ENCODE measurements at regions not wholly inside any gene's neighbourhood (a gene's known extent, or its start where the extent isn't known, plus 50 kb on each side); places are given as distances from the start of the nearest gene placed in this dataset.

DNA sequence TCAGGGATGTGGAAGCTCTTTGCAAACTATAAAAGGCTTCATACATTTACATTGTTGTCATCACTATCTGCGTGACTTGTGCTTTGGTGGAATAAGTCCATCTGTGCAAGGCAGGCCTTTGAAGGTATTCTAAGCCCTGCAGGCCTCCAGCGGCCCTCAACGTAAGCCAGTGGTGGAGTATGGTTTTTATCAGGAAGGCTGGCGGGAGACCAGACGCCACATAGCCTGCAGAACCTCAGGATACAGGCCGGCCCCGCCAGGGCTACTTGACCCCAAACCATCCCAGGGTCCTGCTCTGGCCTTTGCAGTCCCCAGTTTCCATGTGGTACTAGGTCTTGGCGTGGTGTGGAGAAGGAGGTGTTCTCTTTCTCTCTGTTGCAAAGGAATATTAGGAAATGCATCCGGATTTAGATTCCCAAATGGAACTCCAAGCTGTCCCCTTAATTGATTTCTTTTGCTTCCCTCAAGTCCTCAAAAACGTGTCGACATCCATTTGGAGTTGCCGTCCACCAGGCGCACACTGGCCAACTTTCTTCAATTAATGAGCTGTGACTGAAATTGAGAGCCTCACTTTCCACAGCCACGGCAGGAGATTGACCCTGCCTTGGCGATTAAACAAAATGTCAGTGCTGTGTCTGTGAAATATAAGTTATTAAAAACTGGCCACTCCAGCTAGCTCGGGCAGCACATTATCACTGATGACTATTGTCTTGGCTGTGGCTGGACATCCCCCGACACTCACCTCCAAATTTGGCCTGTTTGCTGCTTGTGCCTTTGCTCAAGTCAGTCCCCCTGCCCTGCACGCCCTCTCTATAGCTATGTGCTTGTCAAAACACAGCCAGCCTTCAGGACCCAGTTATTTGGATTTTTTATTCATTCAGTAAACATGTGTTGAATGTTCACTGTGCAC lies 239.8 kb upstream of the TLE3 start:
- H4K20me1 ChIP-seq (ENCODE audit: control insufficient read depth, extremely low read depth, insufficient read depth, low read length) = no peaks in the 10 kb centered on the region
- no peaks in the 10 kb centered on the region for H3K9me3 ChIP-seq (ENCODE audit: control insufficient read depth, insufficient read depth, low read depth, low read length)
- no peaks in the 10 kb centered on the region for H3K36me3 ChIP-seq (ENCODE audit: control insufficient read depth, insufficient read depth, low read length)
- H3K27ac ChIP-seq (ENCODE audit: insufficient read depth, low read length) = no peak overlapping the region
- H3K27me3 ChIP-seq (ENCODE audit: control insufficient read depth, insufficient read depth, low read length) = peaks cover 10% of the 10 kb centered on the region
- H3K4me1 ChIP-seq (ENCODE audit: control insufficient read depth, extremely low read depth, insufficient read depth, low read length) = peaks cover 2% of the 10 kb centered on the region
- H2AFZ ChIP-seq (ENCODE audit: low read length) = no peak overlapping the region
- peak in 1 of 2 donors; percentile 43 for DNase-seq (ENCODE audit: low read depth in 2 of 2)
- H3K4me2 ChIP-seq (ENCODE audit: extremely low read depth, insufficient read depth, low read length) = no peak overlapping the region
- H3K4me3 ChIP-seq (replicated peaks in 1 of 4; ENCODE audit: control extremely low read depth in 1 of 4, insufficient read depth in 1 of 4, low read depth in 3 of 4, low read length in 4 of 4) = no peak overlapping the region
- TF ChIP-seq, protein P1, sequence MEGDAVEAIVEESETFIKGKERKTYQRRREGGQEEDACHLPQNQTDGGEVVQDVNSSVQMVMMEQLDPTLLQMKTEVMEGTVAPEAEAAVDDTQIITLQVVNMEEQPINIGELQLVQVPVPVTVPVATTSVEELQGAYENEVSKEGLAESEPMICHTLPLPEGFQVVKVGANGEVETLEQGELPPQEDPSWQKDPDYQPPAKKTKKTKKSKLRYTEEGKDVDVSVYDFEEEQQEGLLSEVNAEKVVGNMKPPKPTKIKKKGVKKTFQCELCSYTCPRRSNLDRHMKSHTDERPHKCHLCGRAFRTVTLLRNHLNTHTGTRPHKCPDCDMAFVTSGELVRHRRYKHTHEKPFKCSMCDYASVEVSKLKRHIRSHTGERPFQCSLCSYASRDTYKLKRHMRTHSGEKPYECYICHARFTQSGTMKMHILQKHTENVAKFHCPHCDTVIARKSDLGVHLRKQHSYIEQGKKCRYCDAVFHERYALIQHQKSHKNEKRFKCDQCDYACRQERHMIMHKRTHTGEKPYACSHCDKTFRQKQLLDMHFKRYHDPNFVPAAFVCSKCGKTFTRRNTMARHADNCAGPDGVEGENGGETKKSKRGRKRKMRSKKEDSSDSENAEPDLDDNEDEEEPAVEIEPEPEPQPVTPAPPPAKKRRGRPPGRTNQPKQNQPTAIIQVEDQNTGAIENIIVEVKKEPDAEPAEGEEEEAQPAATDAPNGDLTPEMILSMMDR (conservative IDR thresholded peaks at IDR 0.05 in 1 of 2, IDR thresholded peaks at IDR 0.05 in 1 of 2; ENCODE audit: low read depth in 1 of 2, low read length in 2 of 2) = no peak
- TF ChIP-seq EZH2 (IDR thresholded peaks at IDR 0.05; ENCODE audit: low read length, missing control alignments) = no peak
- no peak overlapping the region for H3K9ac ChIP-seq (ENCODE audit: insufficient read depth, low read length)
- no peaks in the 10 kb centered on the region for H3K79me2 ChIP-seq (ENCODE audit: control insufficient read depth, insufficient read depth, low read length)

GRCh38 chr15:70336425-70337009 lies 238.8 kb upstream of the TLE3 start:
- Histone ChIP-seq H3K4me1 (ENCODE audit: control insufficient read depth, extremely low read depth, insufficient read depth, low read length) (peaks cover 2% of the 10 kb centered on the region), H3K27ac (ENCODE audit: insufficient read depth, low read length) (no peak overlapping the region), H3K4me3 (replicated peaks in 1 of 4; ENCODE audit: control extremely low read depth in 1 of 4, insufficient read depth in 1 of 4, low read depth in 3 of 4, low read length in 4 of 4) (no peak overlapping the region)

GRCh38 chr15:70334286-70334685 lies 236.6 kb upstream of the TLE3 start:
- H3K4me1 ChIP-seq (ENCODE audit: control insufficient read depth, extremely low read depth, insufficient read depth, low read length) = no peaks in the 10 kb centered on the region
- TF ChIP-seq, protein P1 (conservative IDR thresholded peaks at IDR 0.05 in 1 of 2, IDR thresholded peaks at IDR 0.05 in 1 of 2; ENCODE audit: low read depth in 1 of 2, low read length in 2 of 2) = no peak
- no peak for TF ChIP-seq EZH2 (IDR thresholded peaks at IDR 0.05; ENCODE audit: low read length, missing control alignments)
- H4K20me1 ChIP-seq (ENCODE audit: control insufficient read depth, extremely low read depth, insufficient read depth, low read length) = no peaks in the 10 kb centered on the region
- H3K4me2 ChIP-seq (ENCODE audit: extremely low read depth, insufficient read depth, low read length) = no peak overlapping the region
- H3K9me3 ChIP-seq (ENCODE audit: control insufficient read depth, insufficient read depth, low read depth, low read length) = no peaks in the 10 kb centered on the region
- H3K36me3 ChIP-seq (ENCODE audit: control insufficient read depth, insufficient read depth, low read length) = no peaks in the 10 kb centered on the region
- no peak overlapping the region for H3K4me3 ChIP-seq (replicated peaks in 1 of 4; ENCODE audit: control extremely low read depth in 1 of 4, insufficient read depth in 1 of 4, low read depth in 3 of 4, low read length in 4 of 4)
- no peaks in the 10 kb centered on the region for H3K79me2 ChIP-seq (ENCODE audit: control insufficient read depth, insufficient read depth, low read length)
- no peak overlapping the region for H2AFZ ChIP-seq (ENCODE audit: low read length)
- H3K27ac ChIP-seq (ENCODE audit: insufficient read depth, low read length) = no peak overlapping the region
- no peak for DNase-seq (ENCODE audit: low read depth in 2 of 2)
- H3K27me3 ChIP-seq (ENCODE audit: control insufficient read depth, insufficient read depth, low read length) = peaks cover 10% of the 10 kb centered on the region
- no peak overlapping the region for H3K9ac ChIP-seq (ENCODE audit: insufficient read depth, low read length)

More at GRCh38 chr15:70336425-70337009, 238.8 kb upstream of the TLE3 start:
- DNase-seq (ENCODE audit: low read depth in 2 of 2) = no peak
- Histone ChIP-seq H3K9ac (ENCODE audit: insufficient read depth, low read length) (no peak overlapping the region), H3K27me3 (ENCODE audit: control insufficient read depth, insufficient read depth, low read length) (peaks cover 10% of the 10 kb centered on the region), H3K79me2 (ENCODE audit: control insufficient read depth, insufficient read depth, low read length) (no peaks in the 10 kb centered on the region), H4K20me1 (ENCODE audit: control insufficient read depth, extremely low read depth, insufficient read depth, low read length) (no peaks in the 10 kb centered on the region), H3K4me2 (ENCODE audit: extremely low read depth, insufficient read depth, low read length) (no peak overlapping the region), H3K9me3 (ENCODE audit: control insufficient read depth, insufficient read depth, low read depth, low read length) (no peaks in the 10 kb centered on the region), H3K36me3 (ENCODE audit: control insufficient read depth, insufficient read depth, low read length) (no peaks in the 10 kb centered on the region), H2AFZ (ENCODE audit: low read length) (no peak overlapping the region)
- TF ChIP-seq, protein P1 (conservative IDR thresholded peaks at IDR 0.05 in 1 of 2, IDR thresholded peaks at IDR 0.05 in 1 of 2; ENCODE audit: low read depth in 1 of 2, low read length in 2 of 2) = no peak
- TF ChIP-seq EZH2 (IDR thresholded peaks at IDR 0.05; ENCODE audit: low read length, missing control alignments) = no peak
